Mucosa of descending colon (tissue), 3 donors: ENCODE measurements at regions not wholly inside any gene's neighbourhood (a gene's known extent, or its start where the extent isn't known, plus 50 kb on each side); places are given as distances from the start of the nearest gene placed in this dataset.
A peak's percentile ranks its signal among the peaks of the same experiment; 100 is the strongest.

ENCODE experiments used
- ATAC-seq: fragments of 200-7000 bp; cut with Tn5 transposase; one replicate; pipeline ENCODE4 v1.9.1; 2020; ENCODE audit warnings: mild to moderate bottlenecking, moderate library complexity
- DNase-seq, 3 donors: peaks; one replicate each; pipeline ENCODE4 v3.0.0-alpha.2; 2020
- H3K36me3 ChIP-seq: fragments of 200-600 bp; one replicate; pipeline ENCODE4 v1.8.0; 2021; ENCODE audit warnings: low read depth, mild to moderate bottlenecking
- H3K4me1 ChIP-seq: fragments of 200-600 bp; one replicate; pipeline ENCODE4 v1.8.0; 2021; ENCODE audit warnings: low read depth, mild to moderate bottlenecking
- H3K4me3 ChIP-seq: fragments of 200-600 bp; one replicate; pipeline ENCODE4 v1.8.0; 2021; ENCODE audit warnings: mild to moderate bottlenecking
- H3K9me3 ChIP-seq: fragments of 200-600 bp; one replicate; pipeline ENCODE4 v1.8.0; 2021; ENCODE audit warnings: mild to moderate bottlenecking
- CTCF ChIP-seq: fragments of 200-600 bp; IDR thresholded peaks from one replicate; pipeline ENCODE4 v1.8.0; 2022; ENCODE audit warnings: antibody characterized with exemption, mild to moderate bottlenecking
- intact Hi-C, 2 donors: fragments of 100-400 bp; cut with DNase I in 1 of 2; cut with micrococcal nuclease in 1 of 2; formaldehyde crosslinking; loops; one replicate each; pipeline versions ENCODE4 v1.11.0 to v1.11.1; 2022; cut with DNase I, micrococcal nuclease
- donor health status: DM: no; HTN: no; CAD: no; lungs with moderate emphysema.
- donor health status: DM: no; HTN: no; CAD: no.
- donor health status: DM: no; HTN: yes; CAD: no.

DNA sequence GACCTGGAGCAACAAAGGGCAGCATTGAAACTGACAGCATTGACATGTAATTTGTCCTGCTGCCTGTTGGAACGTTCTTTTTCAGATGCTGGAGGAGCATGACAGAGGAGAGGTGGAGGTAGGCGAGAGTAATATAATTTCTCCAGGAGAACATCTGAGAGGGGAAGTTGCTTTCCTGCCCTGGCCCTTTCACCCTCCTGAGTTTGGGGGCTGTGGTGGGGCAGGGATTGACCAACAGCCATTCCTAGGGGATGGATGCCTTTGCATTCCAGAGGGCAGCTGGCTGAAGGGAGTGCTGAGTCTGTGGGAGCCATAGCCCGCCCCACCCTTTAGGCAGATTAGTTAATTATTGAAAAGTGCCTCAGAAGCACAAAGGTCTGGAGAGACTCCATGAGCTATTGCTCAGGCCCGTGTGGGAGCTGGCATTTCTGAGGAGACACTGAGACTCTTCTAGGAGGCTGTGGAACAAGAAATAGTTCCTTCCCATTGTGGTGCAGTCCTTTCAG, 73.5 kb downstream of the ARF6 start:
- intact Hi-C loops: loop anchor here in 1 of 2 donors (10.0 kb wide), 1 partner anchor 72 kb away; the partner anchor contains the start of gene ARF6
- ATAC-seq: peak; percentile 81
- TF ChIP-seq CTCF: no peak

GRCh38 chr14:49966971-49967630, 74.2 kb downstream of the ARF6 start:
- intact Hi-C loops: loop anchor here in 1 of 2 donors (10.0 kb wide), 1 partner anchor 72 kb away; the partner anchor contains the start of gene ARF6

More for the DNA sequence above, 73.5 kb downstream of the ARF6 start:
- DNase-seq: peak; percentile 70 to 77 (median 76)
- Histone ChIP-seq H3K4me3 (no peak overlapping the region), H3K36me3 (no peaks in the 10 kb centered on the region), H3K4me1 (peaks cover 34% of the 10 kb centered on the region), H3K9me3 (no peaks in the 10 kb centered on the region)

DNA sequence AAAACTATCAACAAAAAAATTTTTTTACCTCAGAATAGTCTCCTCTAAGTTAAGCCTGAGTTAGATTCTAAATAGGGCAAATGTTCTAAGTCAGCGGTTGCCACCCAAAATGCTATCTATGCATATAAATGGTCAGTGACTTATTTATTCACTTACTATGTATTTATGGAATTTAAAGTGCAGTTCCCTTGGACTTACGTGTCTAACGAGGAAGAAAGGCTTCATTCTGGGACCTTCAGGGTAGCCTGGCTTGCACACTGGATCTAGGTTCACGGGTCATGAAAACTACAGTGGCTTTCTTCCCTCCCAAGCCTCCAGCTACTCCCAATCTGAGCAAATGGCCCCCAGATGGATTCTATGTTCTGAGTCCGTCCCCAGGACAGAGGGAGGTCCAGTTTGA, 77.1 kb downstream of the ARF6 start:
- Histone ChIP-seq H3K36me3 (no peaks in the 10 kb centered on the region), H3K4me3 (no peak overlapping the region), H3K4me1 (peaks cover 46% of the 10 kb centered on the region), H3K9me3 (no peaks in the 10 kb centered on the region)
- intact Hi-C loops: loop anchor here in 1 of 2 donors (10.0 kb wide), 1 partner anchor 75 kb away; the partner anchor contains the start of gene ARF6
- TF ChIP-seq CTCF: no peak
- ATAC-seq (no peak), DNase-seq (no peak)

More at GRCh38 chr14:49966971-49967630, 74.2 kb downstream of the ARF6 start:
- ATAC-seq: no peak
- no peak for TF ChIP-seq CTCF
- Histone ChIP-seq H3K4me1 (peaks cover 38% of the 10 kb centered on the region), H3K36me3 (no peaks in the 10 kb centered on the region), H3K4me3 (no peak overlapping the region), H3K9me3 (no peaks in the 10 kb centered on the region)
- DNase-seq: no peak

- intact Hi-C loops: no loop called here
- no peak for ATAC-seq
Measured at GRCh38 chr14:49970474-49971147, 77.7 kb downstream of the ARF6 start.

More at GRCh38 chr14:49970474-49971147, 77.7 kb downstream of the ARF6 start:
- no peaks in the 10 kb centered on the region for H3K36me3 ChIP-seq
- no peaks in the 10 kb centered on the region for H3K9me3 ChIP-seq
- no peak for TF ChIP-seq CTCF
- DNase-seq: peak in 1 of 3 donors; percentile 50
- H3K4me3 ChIP-seq: no peak overlapping the region
- H3K4me1 ChIP-seq: peaks cover 49% of the 10 kb centered on the region
